ENCODE measurements at regions not wholly inside any gene's neighbourhood (a gene's known extent, or its start where the extent isn't known, plus 50 kb on each side); places are given as distances from the start of the nearest gene placed in this dataset.

DNA sequence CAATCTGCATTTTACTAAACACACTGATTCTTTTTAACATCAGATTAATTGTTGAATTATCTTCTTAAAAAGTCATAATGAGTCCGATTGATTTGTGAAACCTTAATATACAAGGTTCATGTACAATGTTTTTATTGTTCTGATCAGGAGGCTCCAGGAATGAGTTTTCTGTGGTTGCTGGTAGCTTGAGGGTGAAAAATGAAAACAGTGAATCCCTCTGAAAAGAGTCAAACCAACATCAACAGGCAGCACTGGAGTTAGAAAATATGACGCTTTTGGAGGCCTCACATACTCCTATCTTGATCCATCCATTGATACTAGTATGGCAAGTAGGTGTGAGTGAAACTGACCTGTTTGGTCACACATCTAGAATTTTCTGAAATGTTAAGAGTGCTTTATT is 216.3 kb upstream of the ETAA1 start:
- intact Hi-C loops (cut with micrococcal nuclease; ENCODE audit: unreplicated experiment) (no loop called here), in situ Hi-C loops (cut with MboI) (no loop called here)
- ChIA-PET CTCF (no interaction called here), SMC1A (ENCODE audit: uncharacterized antibody, unreplicated experiment) (no interaction called here), POLR2A (no interaction called here), RAD21 (ENCODE audit: unreplicated experiment) (no interaction called here)
- H3K36me3 ChIP-seq (ENCODE audit: control insufficient read depth in 2 of 2, insufficient read depth in 2 of 2, low read length in 1 of 2): no peaks in the 10 kb centered on the region
- H3K4me2 ChIP-seq (ENCODE audit: control insufficient read depth, insufficient read depth): no peak overlapping the region
- H3K9ac ChIP-seq (ENCODE audit: control insufficient read depth, insufficient read depth, low read length): no peak overlapping the region
- no peak overlapping the region for H3K27ac ChIP-seq (ENCODE audit: control insufficient read depth, insufficient read depth)
- H3K27me3 ChIP-seq (replicated peaks in 1 of 2; ENCODE audit: control insufficient read depth in 2 of 2, insufficient read depth in 2 of 2, low read length in 1 of 2): no peaks in the 10 kb centered on the region
- no peak for DNase-seq (ENCODE audit: low read depth, low spot score)
- H2AFZ ChIP-seq (ENCODE audit: control insufficient read depth, low read depth, low read length): no peak overlapping the region
- H3K9me3 ChIP-seq (replicated peaks; ENCODE audit: control insufficient read depth, insufficient read depth, low read length): no peaks in the 10 kb centered on the region
- H3K4me1 ChIP-seq (ENCODE audit: control insufficient read depth, insufficient read depth, low read length): no peaks in the 10 kb centered on the region
- no peaks in the 10 kb centered on the region for H4K20me1 ChIP-seq (ENCODE audit: control insufficient read depth, insufficient read depth)
- H3K79me2 ChIP-seq (ENCODE audit: control insufficient read depth, insufficient read depth, low read length): no peaks in the 10 kb centered on the region
- whole genome bisulfite sequencing (ENCODE audit: insufficient coverage, insufficient replicate concordance, low lambda C conversion rate, missing lambda C conversion rate): 12% methylated on average over 2 of the region's 2 CpGs
- no peak for TF ChIP-seq GABPA (IDR thresholded peaks at IDR 0.05; ENCODE audit: low read depth)
- TF ChIP-seq HDAC2 (IDR thresholded peaks at IDR 0.05): no peak
- FAIRE-seq: no peak
- ATAC-seq: no peak
- BruUV-seq (replicated peaks): no TSS peak
- H3K4me3 ChIP-seq: no peak overlapping the region

- H3K27ac ChIP-seq (ENCODE audit: control insufficient read depth, insufficient read depth): no peak overlapping the region
- no peaks in the 10 kb centered on the region for H3K9me3 ChIP-seq (replicated peaks; ENCODE audit: control insufficient read depth, insufficient read depth, low read length)
- H3K79me2 ChIP-seq (ENCODE audit: control insufficient read depth, insufficient read depth, low read length): no peaks in the 10 kb centered on the region
- no peak for ATAC-seq
- in situ Hi-C loops (cut with MboI): no loop called here
- no peak for FAIRE-seq
- BruUV-seq (replicated peaks): no TSS peak
- H3K4me2 ChIP-seq (ENCODE audit: control insufficient read depth, insufficient read depth): no peak overlapping the region
- H3K4me1 ChIP-seq (ENCODE audit: control insufficient read depth, insufficient read depth, low read length): no peaks in the 10 kb centered on the region
- TF ChIP-seq, protein P1, sequence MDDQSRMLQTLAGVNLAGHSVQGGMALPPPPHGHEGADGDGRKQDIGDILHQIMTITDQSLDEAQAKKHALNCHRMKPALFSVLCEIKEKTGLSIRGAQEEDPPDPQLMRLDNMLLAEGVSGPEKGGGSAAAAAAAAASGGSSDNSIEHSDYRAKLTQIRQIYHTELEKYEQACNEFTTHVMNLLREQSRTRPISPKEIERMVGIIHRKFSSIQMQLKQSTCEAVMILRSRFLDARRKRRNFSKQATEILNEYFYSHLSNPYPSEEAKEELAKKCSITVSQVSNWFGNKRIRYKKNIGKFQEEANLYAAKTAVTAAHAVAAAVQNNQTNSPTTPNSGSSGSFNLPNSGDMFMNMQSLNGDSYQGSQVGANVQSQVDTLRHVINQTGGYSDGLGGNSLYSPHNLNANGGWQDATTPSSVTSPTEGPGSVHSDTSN (IDR thresholded peaks at IDR 0.05; ENCODE audit: insufficient replicate concordance, low read depth, low read length): no peak
- TF ChIP-seq RAD51 (IDR thresholded peaks at IDR 0.05): no peak
- intact Hi-C loops (cut with micrococcal nuclease; ENCODE audit: unreplicated experiment): no loop called here
- WGBS (ENCODE audit: insufficient coverage, insufficient replicate concordance, low lambda C conversion rate, missing lambda C conversion rate): 7% methylated on average over 2 of the region's 2 CpGs
- RAD21 ChIA-PET (ENCODE audit: unreplicated experiment): no interaction called here
- no peak overlapping the region for H3K9ac ChIP-seq (ENCODE audit: control insufficient read depth, insufficient read depth, low read length)
- no peak for DNase-seq (ENCODE audit: low read depth, low spot score)
- H3K4me3 ChIP-seq: no peak overlapping the region
- POLR2A ChIA-PET: no interaction called here
- SMC1A ChIA-PET (ENCODE audit: uncharacterized antibody, unreplicated experiment): no interaction called here
- CTCF ChIA-PET: no interaction called here
- H3K36me3 ChIP-seq (ENCODE audit: control insufficient read depth in 2 of 2, insufficient read depth in 2 of 2, low read length in 1 of 2): no peaks in the 10 kb centered on the region
- no peaks in the 10 kb centered on the region for H3K27me3 ChIP-seq (replicated peaks in 1 of 2; ENCODE audit: control insufficient read depth in 2 of 2, insufficient read depth in 2 of 2, low read length in 1 of 2)
- H2AFZ ChIP-seq (ENCODE audit: control insufficient read depth, low read depth, low read length): no peak overlapping the region
- H4K20me1 ChIP-seq (ENCODE audit: control insufficient read depth, insufficient read depth): no peaks in the 10 kb centered on the region
Measured at GRCh38 chr2:67182884-67183283, 214.2 kb upstream of the ETAA1 start.

All from GM12878 (cell line).